Erythroblast (primary cell): ENCODE measurements at regions not wholly inside any gene's neighbourhood (a gene's known extent, or its start where the extent isn't known, plus 50 kb on each side); places are given as distances from the start of the nearest gene placed in this dataset.

ENCODE experiments used
- GATA1 ChIP-seq: IDR thresholded peaks from 2 replicates; pipeline ENCODE4 v1.6.1; 2011; ENCODE audit warnings: low read depth, mild to moderate bottlenecking, control low read depth, low read length, moderate library complexity
- POLR2A ChIP-seq: IDR thresholded peaks from 2 replicates; pipeline ENCODE4 v1.6.1; 2011; ENCODE audit warnings: mild to moderate bottlenecking, low read length

- TF ChIP-seq POLR2A (no peak), GATA1 (no peak)
Measured at GRCh38 chr12:83434600-83434999, 747.9 kb downstream of the TMTC2 start.
